GM18870 (cell line): ENCODE measurements at regions not wholly inside any gene's neighbourhood (a gene's known extent, or its start where the extent isn't known, plus 50 kb on each side); places are given as distances from the start of the nearest gene placed in this dataset.
"Not testable (repeated sequence)": the region's sequence is repeated elsewhere in the genome, so short reads cannot be mapped to it uniquely, and the experiment has no call there.

Experiments
- ATAC-seq: cut with Tn5 transposase; IDR thresholded peaks from one replicate; pipeline ENCODE4 v1.9.1; 2021; ENCODE audit warnings: moderate library complexity; ENCODE audit not compliant: unreplicated experiment

DNA sequence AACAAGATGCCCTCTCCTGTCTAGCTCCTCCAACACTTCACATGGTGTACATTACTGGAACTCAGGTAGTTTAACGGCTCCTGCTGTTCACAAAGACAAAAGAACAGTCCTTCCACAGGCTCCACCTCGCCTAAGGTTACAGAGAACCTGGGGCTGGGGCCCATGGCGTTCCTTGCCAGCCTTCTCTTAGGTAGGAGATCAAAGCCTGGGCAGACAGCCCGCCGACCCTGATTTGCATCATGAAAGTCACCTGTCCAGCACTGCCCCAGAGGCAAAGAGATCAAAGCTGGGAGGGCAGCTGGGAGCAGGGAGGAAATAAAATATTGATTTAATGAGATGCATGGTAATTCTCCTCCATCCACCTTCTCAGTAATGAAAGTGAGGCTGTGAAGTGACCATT is 115.0 kb upstream of the SLIT3 start:
- no peak for ATAC-seq

- ATAC-seq, result no peak
These were observed 114.4 kb upstream of the SLIT3 start for GRCh38 chr5:169415371-169415770.

- ATAC-seq, result no peak
These were observed 112.5 kb upstream of the SLIT3 start for GRCh38 chr5:169413416-169413815.

- no peak for ATAC-seq
These were observed 111.9 kb upstream of the SLIT3 start for GRCh38 chr5:169412831-169413230.

- ATAC-seq, result no peak
These were observed 111.0 kb upstream of the SLIT3 start for GRCh38 chr5:169411786-169412430.

DNA sequence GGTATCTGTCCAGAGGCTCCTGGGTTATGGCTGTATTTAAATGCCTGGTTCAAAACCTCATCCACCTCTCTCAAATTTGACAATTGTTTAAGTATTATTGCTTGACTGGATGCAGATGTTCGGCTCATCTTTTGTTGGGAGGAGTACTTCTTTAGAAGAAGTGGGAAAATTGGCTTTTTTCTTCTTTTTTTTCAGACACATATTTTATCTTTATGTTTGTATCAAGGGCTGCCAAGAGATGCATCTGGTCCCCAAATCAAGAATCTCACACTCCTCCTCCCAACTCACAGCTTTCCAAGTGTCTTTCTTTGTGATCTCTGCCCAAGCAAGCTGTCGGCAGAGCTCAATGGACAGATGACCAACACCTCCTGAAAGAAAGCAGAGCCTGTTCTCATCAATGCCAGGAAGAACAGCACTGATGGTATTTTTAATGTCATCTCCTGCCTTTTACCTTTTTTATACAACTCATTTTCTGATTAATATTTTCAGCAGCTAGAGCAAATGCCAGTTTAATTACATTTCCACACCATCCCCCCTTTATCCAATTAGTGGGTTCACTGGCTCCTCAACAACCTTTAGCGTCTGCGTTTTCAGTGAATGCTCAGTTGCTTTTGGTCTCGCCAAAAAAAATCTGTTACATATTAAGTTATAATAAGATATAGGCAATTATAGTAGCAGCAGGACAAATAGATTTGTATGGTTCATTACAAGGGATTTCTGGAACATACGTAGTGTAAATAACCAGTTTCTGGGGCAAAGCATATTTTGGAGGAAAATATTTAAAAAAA is 110.3 kb upstream of the SLIT3 start:
- no peak for ATAC-seq

GRCh38 chr5:169408731-169409130 is 107.8 kb upstream of the SLIT3 start:
- no peak for ATAC-seq

- ATAC-seq, result no peak
These were observed 107.2 kb upstream of the SLIT3 start for GRCh38 chr5:169408171-169408570.

GRCh38 chr5:169404223-169404622 is 103.3 kb upstream of the SLIT3 start:
- ATAC-seq, result no peak

DNA sequence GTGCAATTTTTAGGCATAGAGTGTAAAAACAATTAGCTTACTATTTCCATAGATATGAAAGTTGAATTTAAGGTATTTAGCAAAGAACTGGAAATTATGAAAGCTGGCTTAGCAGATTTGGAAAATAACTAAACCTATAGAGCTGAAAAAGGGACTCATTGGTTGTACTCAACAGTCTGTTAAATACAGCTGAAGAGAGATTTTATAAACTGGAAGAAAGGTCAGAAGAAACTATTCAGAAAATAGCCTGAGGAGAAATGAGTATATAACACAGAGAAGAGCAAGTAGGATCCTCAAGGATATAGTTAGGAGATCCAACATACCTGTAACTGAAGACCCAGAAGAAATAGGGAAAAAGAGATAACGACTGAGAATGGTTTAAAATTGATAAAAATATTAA is 97.6 kb upstream of the SLIT3 start:
- no peak for ATAC-seq

DNA sequence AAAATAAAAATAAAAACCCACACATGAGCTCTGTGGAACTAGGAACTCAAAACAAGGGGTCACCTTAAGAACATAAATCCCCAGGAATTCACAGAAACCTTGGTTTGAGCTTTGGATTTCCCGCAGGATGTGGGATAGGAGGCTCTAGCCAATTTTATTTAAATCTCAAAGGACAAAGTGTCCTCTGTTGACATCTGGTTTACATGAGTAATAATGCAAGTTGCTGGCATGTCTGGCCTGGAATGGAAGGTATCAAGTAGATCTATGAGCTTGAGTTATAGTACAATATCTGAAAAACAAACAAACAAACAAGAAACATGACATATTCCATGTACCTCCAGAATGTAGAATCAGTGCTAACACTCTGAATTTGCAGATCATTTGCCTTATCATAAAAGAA is 94.2 kb upstream of the SLIT3 start:
- no peak for ATAC-seq

GRCh38 chr5:169394371-169394770 is 93.4 kb upstream of the SLIT3 start:
- ATAC-seq, result no peak

GRCh38 chr5:169393907-169394306 is 93.0 kb upstream of the SLIT3 start:
- no peak for ATAC-seq

DNA sequence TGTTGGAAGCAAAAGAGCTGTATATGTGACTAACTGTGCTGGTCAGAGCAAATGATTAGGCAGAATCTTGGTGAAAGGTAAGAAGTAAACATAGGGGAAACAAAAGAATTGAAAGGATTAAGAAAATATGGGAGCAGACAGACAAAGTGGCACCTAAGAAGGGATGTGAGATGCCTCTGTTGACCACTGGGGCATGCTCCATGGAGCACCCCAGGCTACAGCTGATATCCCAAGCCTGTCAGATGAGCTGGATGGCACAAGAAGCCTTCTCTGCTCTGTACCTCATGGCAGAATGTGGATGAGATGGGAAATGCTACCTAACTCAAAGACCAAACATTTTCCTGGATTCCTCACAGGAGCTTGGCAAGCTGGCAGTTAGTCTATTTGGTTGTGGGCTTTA is 89.3 kb upstream of the SLIT3 start:
- no peak for ATAC-seq

DNA sequence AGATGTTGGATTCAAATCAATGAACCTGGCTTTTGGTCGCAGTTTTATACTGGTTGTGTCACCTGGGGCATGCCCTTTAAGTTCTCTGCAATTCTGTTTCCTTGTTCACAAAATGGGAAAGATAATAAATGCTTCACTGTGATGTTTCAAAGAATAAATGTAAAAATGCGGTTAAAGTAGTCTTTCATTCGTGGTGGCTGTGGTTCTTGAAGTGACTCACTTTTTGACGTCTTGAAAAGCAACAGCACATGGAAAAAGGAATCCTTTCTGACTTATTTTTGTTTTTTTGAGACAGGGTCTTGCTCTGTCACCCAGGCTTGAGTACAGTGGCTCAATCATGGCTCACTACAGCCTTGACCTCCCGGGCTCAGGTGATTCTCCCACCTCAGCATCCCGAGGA is 88.4 kb upstream of the SLIT3 start:
- ATAC-seq, result no peak

DNA sequence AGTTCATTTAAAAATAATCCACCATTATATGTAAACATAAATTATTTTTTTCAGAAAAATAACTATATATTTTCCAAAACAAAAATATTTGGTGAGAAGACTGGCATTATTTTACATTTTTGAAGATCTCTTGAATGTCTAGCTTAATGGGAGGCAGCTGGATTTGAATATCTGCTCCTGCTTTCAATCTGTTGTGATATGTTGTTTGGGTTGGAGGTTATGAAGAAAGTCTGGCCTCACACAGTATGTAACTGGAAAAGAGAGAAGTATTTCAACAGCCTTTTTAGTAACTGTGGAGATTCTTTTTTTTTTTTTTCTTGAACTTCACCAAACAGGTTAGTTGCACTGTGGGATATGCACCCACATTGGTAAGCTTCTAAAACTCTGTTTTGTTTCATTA is 84.7 kb upstream of the SLIT3 start:
- no peak for ATAC-seq

DNA sequence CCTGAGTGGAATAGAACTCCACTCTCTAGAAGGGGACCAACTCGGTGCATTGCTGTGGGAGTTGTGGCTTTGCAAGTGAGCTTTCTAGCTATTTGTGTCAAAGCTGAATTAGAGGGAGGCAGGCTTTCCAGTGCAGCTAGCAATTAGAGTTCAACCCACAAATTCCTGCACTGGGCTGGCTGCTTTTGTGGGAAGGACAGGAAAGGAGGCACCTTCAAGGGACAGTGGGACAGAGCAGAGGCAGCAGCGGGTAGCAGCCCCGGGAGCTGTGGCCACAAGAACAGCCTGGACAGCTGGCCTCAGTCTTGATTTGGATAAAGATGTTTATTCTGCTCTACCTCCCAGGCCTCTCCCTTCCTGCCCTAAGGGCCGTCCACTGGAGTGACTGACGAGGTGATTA is 83.7 kb upstream of the SLIT3 start:
- no peak for ATAC-seq

- ATAC-seq, result no peak
These were observed 73.8 kb upstream of the SLIT3 start for GRCh38 chr5:169374761-169375160.

- ATAC-seq, result no peak
These were observed 73.2 kb upstream of the SLIT3 start for GRCh38 chr5:169374111-169374510.

GRCh38 chr5:169371801-169372200 is 70.9 kb upstream of the SLIT3 start:
- ATAC-seq, result not testable (repeated sequence)

GRCh38 chr5:169369130-169369529 is 68.2 kb upstream of the SLIT3 start:
- no peak for ATAC-seq

GRCh38 chr5:169367861-169368260 is 66.9 kb upstream of the SLIT3 start:
- ATAC-seq, result no peak

- ATAC-seq, result no peak
These were observed 56.4 kb upstream of the SLIT3 start for GRCh38 chr5:169357291-169357690.
